ENCODE measurements at regions not wholly inside any gene's neighbourhood (a gene's known extent, or its start where the extent isn't known, plus 50 kb on each side); places are given as distances from the start of the nearest gene placed in this dataset.
"Not testable (repeated sequence)": the region's sequence is repeated elsewhere in the genome, so short reads cannot be mapped to it uniquely, and the experiment has no call there.

DNA sequence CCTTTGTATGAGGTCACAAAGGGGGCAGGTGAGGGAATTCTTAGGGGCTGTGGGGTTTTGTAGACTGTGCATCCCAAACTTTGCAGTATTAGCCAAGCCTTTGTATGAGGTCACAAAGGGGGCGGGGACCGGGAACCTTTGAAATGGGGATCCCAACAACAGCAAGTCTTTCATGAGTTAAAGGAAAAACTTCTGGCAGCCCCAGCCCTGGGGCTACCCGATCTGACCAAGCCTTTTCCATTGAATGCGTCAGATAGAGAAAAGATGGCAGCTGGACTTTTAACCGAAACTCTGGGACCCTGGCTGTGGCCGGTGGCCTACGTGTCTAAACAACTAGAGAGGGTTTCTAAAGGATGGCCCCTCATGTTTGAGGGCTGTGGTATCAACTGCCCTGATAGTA, 79.0 kb upstream of the RUBCNL start:
- TF ChIP-seq, protein P1, sequence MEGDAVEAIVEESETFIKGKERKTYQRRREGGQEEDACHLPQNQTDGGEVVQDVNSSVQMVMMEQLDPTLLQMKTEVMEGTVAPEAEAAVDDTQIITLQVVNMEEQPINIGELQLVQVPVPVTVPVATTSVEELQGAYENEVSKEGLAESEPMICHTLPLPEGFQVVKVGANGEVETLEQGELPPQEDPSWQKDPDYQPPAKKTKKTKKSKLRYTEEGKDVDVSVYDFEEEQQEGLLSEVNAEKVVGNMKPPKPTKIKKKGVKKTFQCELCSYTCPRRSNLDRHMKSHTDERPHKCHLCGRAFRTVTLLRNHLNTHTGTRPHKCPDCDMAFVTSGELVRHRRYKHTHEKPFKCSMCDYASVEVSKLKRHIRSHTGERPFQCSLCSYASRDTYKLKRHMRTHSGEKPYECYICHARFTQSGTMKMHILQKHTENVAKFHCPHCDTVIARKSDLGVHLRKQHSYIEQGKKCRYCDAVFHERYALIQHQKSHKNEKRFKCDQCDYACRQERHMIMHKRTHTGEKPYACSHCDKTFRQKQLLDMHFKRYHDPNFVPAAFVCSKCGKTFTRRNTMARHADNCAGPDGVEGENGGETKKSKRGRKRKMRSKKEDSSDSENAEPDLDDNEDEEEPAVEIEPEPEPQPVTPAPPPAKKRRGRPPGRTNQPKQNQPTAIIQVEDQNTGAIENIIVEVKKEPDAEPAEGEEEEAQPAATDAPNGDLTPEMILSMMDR (IDR thresholded peaks at IDR 0.05): not testable (repeated sequence)
- not testable (repeated sequence) for TF ChIP-seq POLR2A, POLR2AphosphoS5 (IDR thresholded peaks at IDR 0.05)

Data from upper lobe of left lung (tissue), 4 donors.